Heart right ventricle (tissue), 16 donors: ENCODE measurements at regions not wholly inside any gene's neighbourhood (a gene's known extent, or its start where the extent isn't known, plus 50 kb on each side); places are given as distances from the start of the nearest gene placed in this dataset.
A peak's percentile ranks its signal among the peaks of the same experiment; 100 is the strongest.

Experiments used
- ATAC-seq, 8 donors: fragments of 200-7000 bp; cut with Tn5 transposase; one replicate each; pipeline ENCODE4 v1.9.1; 2020; ENCODE audit warnings: mild to moderate bottlenecking in 8 of 8, moderate library complexity in 8 of 8, moderate number of reproducible peaks in 1 of 8
- DNase-seq, 2 donors: peaks; one replicate each; pipeline ENCODE4 v3.0.0-alpha.2; 2020
- H3K27ac ChIP-seq, 10 donors: fragments of 200-600 bp; sonication (generic) in 2 of 10; one replicate each; pipeline versions ENCODE4 v1.5.0 to v1.8.0; 2020 to 2022; ENCODE audit warnings: mild to moderate bottlenecking in 3 of 10
- H3K27me3 ChIP-seq, 7 donors: fragments of 200-600 bp; one replicate each; pipeline ENCODE4 v1.8.0; 2021 to 2022; ENCODE audit warnings: mild to moderate bottlenecking in 2 of 7
- H3K36me3 ChIP-seq, 9 donors: fragments of 200-600 bp; sonication (generic) in 1 of 9; one replicate each; pipeline versions ENCODE4 v1.5.0 to v1.8.0; 2020 to 2022; ENCODE audit warnings: mild to moderate bottlenecking in 2 of 9
- H3K4me1 ChIP-seq, 9 donors: fragments of 200-600 bp; sonication (generic) in 1 of 9; one replicate each; pipeline versions ENCODE4 v1.5.0 to v1.8.0; 2020 to 2022; ENCODE audit warnings: mild to moderate bottlenecking in 4 of 9
- H3K4me3 ChIP-seq, 10 donors: fragments of 200-600 bp; sonication (generic) in 2 of 10; one replicate each; pipeline versions ENCODE4 v1.5.0 to v1.8.0; 2020 to 2022; ENCODE audit warnings: mild to moderate bottlenecking in 7 of 10, moderate library complexity in 2 of 10
- H3K9me3 ChIP-seq, 11 donors: fragments of 200-600 bp in 10 of 11; sonication (generic) in 2 of 11; one replicate each; pipeline versions ENCODE4 v1.5.0 to v1.8.0; 2013 to 2022; ENCODE audit warnings: mild to moderate bottlenecking in 2 of 11, control low read depth in 1 of 11, moderate library complexity in 1 of 11
- WGBS, 2 donors: extraction: QIAGEN DNeasy Blood & Tissue Kit; methylation state at CpG; one replicate each; pipeline ENCODE4 v1.1.7; 2013; ENCODE audit warnings: inconsistent platforms in 1 of 2; 5-methylcytosine and 5-hydroxymethylcytosine counted together
- intact Hi-C, 10 donors: fragments of 100-400 bp; cut with DNase I; formaldehyde crosslinking; loops; one replicate each; pipeline versions ENCODE4 v1.11.1 to v1.14.2; 2022
- TF ChIP-seq, protein P1 (sequence below), 9 donors: fragments of 200-600 bp; sonication (generic) in 2 of 9; IDR thresholded peaks; one replicate each; pipeline versions ENCODE4 v1.5.0 to v1.8.0; 2021 to 2022; ENCODE audit warnings: antibody characterized with exemption in 9 of 9, mild to moderate bottlenecking in 5 of 9, moderate library complexity in 1 of 9
- donor health status: Arrhythmogenic right ventricular cardiomyopathy.
- donor health status: ischemic (EF 13 %, LVEDD 7.1; RV severe dilation, severe dysfunction).
- donor health status: healthy with polysubstance abuse.
- donor health status: DM: no; HTN: yes; CAD: no.
- donor health status: DM: no; HTN: no; CAD: no.
- donor health status: ischemic (EF 25% LVEDD 6.9; RV normal size, moderate dysfunction).
- donor health status: ischemic (EF 25% LVEDD 5.7; RV mildly dilated, moderate dysfunction).
- donor health status: healthy.
- donor health status: DM: yes; HTN: yes; CAD: no.
- donor health status: Ischemic cardiomyopathy.
- donor health status: ischemic (EF 35%, LVEDD 5.7; RV mildly dilated, moderate dysfunction).
- donor health status: nonischemic (EF 11% LVEDD 7.7; RV severe dilation, severe dysfunction).
- donor health status: DM: yes; HTN: yes; CAD: no.
- donor health status: PGD.
- donor health status: ischemic (EF 29% LVEDD 5.4; RV normal size, mild dysfunction).
- donor health status: nonischemic (EF 23%, LVEDD 6.1; RV moderate dilation, normal function).

DNA sequence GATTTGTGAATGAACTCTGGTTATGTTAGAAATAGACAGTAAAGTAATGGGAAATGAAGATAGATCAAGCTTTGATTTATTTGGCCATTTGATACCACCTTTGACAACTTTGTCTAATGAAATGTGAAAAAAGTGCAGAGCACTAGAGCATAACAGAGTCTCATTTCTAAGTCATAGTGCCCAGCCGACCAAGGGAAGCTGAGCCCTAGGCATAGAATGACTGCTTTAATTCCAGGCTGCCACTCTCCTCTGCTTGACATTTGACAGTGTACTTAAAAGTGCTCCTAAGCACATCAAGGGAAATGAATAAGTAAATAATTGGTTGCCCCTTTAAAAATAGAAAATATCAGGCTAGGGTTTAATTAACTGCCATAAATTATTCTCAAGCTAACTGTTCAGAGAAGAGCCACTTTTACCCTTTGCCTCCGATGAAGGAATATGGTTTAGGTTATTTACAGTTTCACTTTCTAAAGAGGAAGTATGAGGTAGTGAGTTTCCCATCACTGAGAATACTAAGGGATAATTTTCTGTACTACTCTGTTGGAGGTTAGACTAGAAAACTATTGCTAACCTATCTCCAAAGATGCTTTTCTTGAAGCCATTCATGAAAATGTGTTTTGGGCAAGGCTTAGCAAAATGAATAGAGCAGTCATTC is 591.6 kb downstream of the REEP3 start:
- DNase-seq (no peak), ATAC-seq (no peak)
- intact Hi-C loops: no loop called here
- TF ChIP-seq, protein P1, sequence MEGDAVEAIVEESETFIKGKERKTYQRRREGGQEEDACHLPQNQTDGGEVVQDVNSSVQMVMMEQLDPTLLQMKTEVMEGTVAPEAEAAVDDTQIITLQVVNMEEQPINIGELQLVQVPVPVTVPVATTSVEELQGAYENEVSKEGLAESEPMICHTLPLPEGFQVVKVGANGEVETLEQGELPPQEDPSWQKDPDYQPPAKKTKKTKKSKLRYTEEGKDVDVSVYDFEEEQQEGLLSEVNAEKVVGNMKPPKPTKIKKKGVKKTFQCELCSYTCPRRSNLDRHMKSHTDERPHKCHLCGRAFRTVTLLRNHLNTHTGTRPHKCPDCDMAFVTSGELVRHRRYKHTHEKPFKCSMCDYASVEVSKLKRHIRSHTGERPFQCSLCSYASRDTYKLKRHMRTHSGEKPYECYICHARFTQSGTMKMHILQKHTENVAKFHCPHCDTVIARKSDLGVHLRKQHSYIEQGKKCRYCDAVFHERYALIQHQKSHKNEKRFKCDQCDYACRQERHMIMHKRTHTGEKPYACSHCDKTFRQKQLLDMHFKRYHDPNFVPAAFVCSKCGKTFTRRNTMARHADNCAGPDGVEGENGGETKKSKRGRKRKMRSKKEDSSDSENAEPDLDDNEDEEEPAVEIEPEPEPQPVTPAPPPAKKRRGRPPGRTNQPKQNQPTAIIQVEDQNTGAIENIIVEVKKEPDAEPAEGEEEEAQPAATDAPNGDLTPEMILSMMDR (IDR thresholded peaks at IDR 0.05): no peak
- H3K27ac ChIP-seq: no peak overlapping the region
- H3K27me3 ChIP-seq: no peaks in the 10 kb centered on the region
- no peaks in the 10 kb centered on the region for H3K4me1 ChIP-seq
- peak overlapping the region in 1 of 10 donors; percentile 4 for H3K4me3 ChIP-seq
- WGBS, 2 donors: 62 to 74% methylated on average over 2 of the region's 2 CpGs
- no peaks in the 10 kb centered on the region for H3K9me3 ChIP-seq
- no peaks in the 10 kb centered on the region for H3K36me3 ChIP-seq

DNA sequence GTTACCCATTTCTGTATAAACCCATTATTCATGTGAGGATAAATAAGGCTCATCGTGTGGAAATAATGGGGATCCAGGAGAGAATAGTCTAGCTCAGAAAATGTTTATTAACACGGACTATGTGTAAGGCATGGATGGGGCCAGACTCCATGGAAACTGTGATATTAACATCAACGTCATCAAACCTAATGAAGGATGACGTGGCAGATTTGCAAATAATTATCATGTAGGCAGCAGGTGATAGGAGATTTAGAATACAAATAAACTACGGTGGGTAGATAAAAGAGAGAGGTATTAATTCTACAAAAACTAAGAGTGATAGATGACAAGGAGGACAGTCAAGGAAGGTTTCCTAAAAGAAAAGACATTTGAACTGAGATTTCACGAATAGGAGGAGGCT is 592.2 kb downstream of the REEP3 start:
- no peaks in the 10 kb centered on the region for H3K9me3 ChIP-seq
- TF ChIP-seq, protein P1 (IDR thresholded peaks at IDR 0.05): no peak
- intact Hi-C loops: no loop called here
- no peaks in the 10 kb centered on the region for H3K4me1 ChIP-seq
- no peak overlapping the region for H3K27ac ChIP-seq
- no peak for ATAC-seq
- no peak overlapping the region for H3K4me3 ChIP-seq
- H3K27me3 ChIP-seq: no peaks in the 10 kb centered on the region
- WGBS, 2 donors: 81 to 82% methylated on average over 6 of the region's 6 CpGs
- no peaks in the 10 kb centered on the region for H3K36me3 ChIP-seq
- no peak for DNase-seq

DNA sequence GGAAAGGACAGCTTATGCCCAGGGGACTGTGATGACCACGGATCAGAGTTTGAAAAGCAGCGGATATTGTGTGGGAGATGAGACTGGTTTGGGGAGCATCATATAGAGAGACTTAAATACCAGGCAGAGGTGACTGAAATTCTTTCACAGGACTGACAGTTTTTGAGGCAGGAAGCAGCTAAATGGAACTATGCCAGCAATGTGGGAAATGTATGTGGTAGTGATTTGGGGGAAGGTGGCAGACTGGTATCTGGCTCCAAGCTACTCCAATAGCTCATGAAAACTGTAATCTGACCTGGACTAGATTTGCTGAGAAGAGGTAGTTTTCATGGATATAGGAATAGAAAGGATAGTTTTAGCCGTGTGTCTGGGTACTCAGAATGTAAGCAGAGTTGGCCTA is 592.6 kb downstream of the REEP3 start:
- no peak for DNase-seq
- Histone ChIP-seq H3K9me3 (no peaks in the 10 kb centered on the region), H3K27me3 (no peaks in the 10 kb centered on the region), H3K4me1 (no peaks in the 10 kb centered on the region), H3K27ac (no peak overlapping the region), H3K36me3 (no peaks in the 10 kb centered on the region), H3K4me3 (no peak overlapping the region)
- TF ChIP-seq, protein P1 (IDR thresholded peaks at IDR 0.05): no peak
- no peak for ATAC-seq
- 67 to 69% methylated on average over 3 of the region's 3 CpGs for WGBS, 2 donors
- intact Hi-C loops: no loop called here

DNA sequence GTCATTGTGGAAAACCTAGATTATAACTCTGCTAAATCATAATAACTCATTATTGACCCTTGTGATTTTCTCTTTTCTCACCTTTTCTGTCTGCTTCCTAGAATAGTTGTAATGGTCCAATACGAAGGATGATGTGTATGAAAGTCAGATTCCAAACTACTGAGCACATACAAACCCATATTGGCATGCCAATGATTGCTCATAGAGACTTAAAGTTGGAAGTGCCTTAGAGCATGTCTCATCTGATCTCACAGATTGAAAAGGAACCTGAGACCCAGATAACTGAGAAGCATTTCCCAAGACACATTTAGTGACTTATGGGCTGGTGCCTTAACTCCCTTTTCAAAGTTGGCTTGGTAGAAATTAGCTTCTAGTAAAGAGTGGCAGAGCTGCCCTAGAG is 594.3 kb downstream of the REEP3 start:
- Histone ChIP-seq H3K27ac (no peak overlapping the region), H3K9me3 (no peaks in the 10 kb centered on the region), H3K4me1 (no peaks in the 10 kb centered on the region), H3K27me3 (no peaks in the 10 kb centered on the region), H3K36me3 (no peaks in the 10 kb centered on the region), H3K4me3 (no peak overlapping the region)
- ATAC-seq: no peak
- 53 to 57% methylated on average over 1 of the region's 1 CpG for WGBS, 2 donors
- DNase-seq: no peak
- intact Hi-C loops: no loop called here
- TF ChIP-seq, protein P1 (IDR thresholded peaks at IDR 0.05): no peak
